HEK293 (cell line): ENCODE measurements at regions not wholly inside any gene's neighbourhood (a gene's known extent, or its start where the extent isn't known, plus 50 kb on each side); places are given as distances from the start of the nearest gene placed in this dataset.

Source experiments
- CTCF ChIA-PET: fragments of 350-600 bp; formaldehyde crosslinking; extraction: SDS; loops from one replicate; lab custom pipeline; 2021; ENCODE audit warnings: antibody characterized with exemption; lab: Yijun Ruan, JAX
- POLR2A ChIA-PET: fragments of 300-600 bp; formaldehyde crosslinking; extraction: SDS; loops from one replicate; lab custom pipeline; 2020; ENCODE audit warnings: antibody characterized with exemption, inconsistent platforms; lab: Yijun Ruan, JAX
- H3K27ac ChIP-seq: fragments of 200-500 bp; sonication (Bioruptor generic); 2 replicates; pipeline ENCODE4 v1.5.1; 2014; ENCODE audit warnings: low read depth, low read length, control low read depth, inconsistent platforms; ENCODE audit errors: extremely low read depth
- H3K36me3 ChIP-seq, 2 experiments: fragments of 200-500 bp in 1 of 2; sonication (Bioruptor generic) in 1 of 2; 1 replicate in 1 of 2; 2 replicates in 1 of 2; pipeline ENCODE4 v1.5.1; 2014 to 2017; ENCODE audit warnings: inconsistent platforms in 2 of 2, low read length in 2 of 2; ENCODE audit not compliant: control insufficient read depth in 2 of 2, insufficient read depth in 1 of 2
- H3K4me1 ChIP-seq: fragments of 200-500 bp; sonication (Bioruptor generic); 2 replicates; pipeline ENCODE4 v1.5.1; 2014; ENCODE audit warnings: mild to moderate bottlenecking, low read length, inconsistent platforms; ENCODE audit not compliant: control insufficient read depth, insufficient read depth
- H3K4me3 ChIP-seq: 2 replicates; pipeline ENCODE4 v1.5.1; 2011; ENCODE audit warnings: low read depth, mild to moderate bottlenecking, control low read depth, low read length, moderate library complexity
- H3K9me3 ChIP-seq: fragments of 200-500 bp; sonication (Bioruptor generic); 2 replicates; pipeline ENCODE4 v1.5.1; 2014; ENCODE audit warnings: low read depth, low read length, inconsistent platforms; ENCODE audit not compliant: control insufficient read depth, insufficient read depth
- KLF1 ChIP-seq: fragments of 450-650 bp; formaldehyde crosslinking; IDR thresholded peaks from 2 replicates; pipeline ENCODE4 v1.5.1; 2016; ENCODE audit warnings: missing biosample characterization, missing genetic modification characterization
- OVOL3 ChIP-seq: fragments of 450-650 bp; formaldehyde crosslinking; IDR thresholded peaks from 2 replicates; pipeline ENCODE4 v1.5.1; 2016; ENCODE audit warnings: missing biosample characterization, missing genetic modification characterization
- PATZ1 ChIP-seq: fragments of 450-650 bp; formaldehyde crosslinking; IDR thresholded peaks from 2 replicates; pipeline ENCODE4 v1.5.1; 2016; ENCODE audit warnings: missing biosample characterization, missing genetic modification characterization
- PRDM10 ChIP-seq: fragments of 450-650 bp; formaldehyde crosslinking; IDR thresholded peaks from 2 replicates; pipeline ENCODE4 v1.5.1; 2016; ENCODE audit warnings: missing biosample characterization, missing genetic modification characterization
- PRDM4 ChIP-seq: fragments of 450-650 bp; formaldehyde crosslinking; IDR thresholded peaks from 2 replicates; pipeline ENCODE4 v1.5.1; 2017; ENCODE audit warnings: missing biosample characterization, missing genetic modification characterization
- ZBTB11 ChIP-seq: fragments of 450-650 bp; formaldehyde crosslinking; conservative IDR thresholded peaks from 2 replicates; pipeline ENCODE4 v1.5.1; 2016; ENCODE audit warnings: low read depth, missing biosample characterization, missing genetic modification characterization
- ZBTB6 ChIP-seq: fragments of 450-650 bp; formaldehyde crosslinking; IDR thresholded peaks from 2 replicates; pipeline ENCODE4 v1.5.1; 2017; ENCODE audit warnings: missing biosample characterization, missing genetic modification characterization
- ZNF138 ChIP-seq: fragments of 450-650 bp; formaldehyde crosslinking; IDR thresholded peaks from 2 replicates; pipeline ENCODE4 v1.5.1; 2016; ENCODE audit warnings: missing biosample characterization, missing genetic modification characterization, borderline replicate concordance
- ZNF146 ChIP-seq: fragments of 450-650 bp; formaldehyde crosslinking; IDR thresholded peaks from 2 replicates; pipeline ENCODE4 v1.5.1; 2016; ENCODE audit warnings: missing biosample characterization, missing genetic modification characterization
- ZNF26 ChIP-seq: fragments of 450-650 bp; formaldehyde crosslinking; IDR thresholded peaks from 2 replicates; pipeline ENCODE4 v1.5.1; 2016; ENCODE audit warnings: missing biosample characterization, missing genetic modification characterization
- ZNF302 ChIP-seq: fragments of 450-650 bp; formaldehyde crosslinking; IDR thresholded peaks from 2 replicates; pipeline ENCODE4 v1.5.1; 2016; ENCODE audit warnings: missing biosample characterization, missing genetic modification characterization, low read depth
- ZNF341 ChIP-seq: fragments of 450-650 bp; formaldehyde crosslinking; IDR thresholded peaks from 2 replicates; pipeline ENCODE4; 2016; ENCODE audit warnings: low read depth, missing biosample characterization, missing genetic modification characterization
- ZNF366 ChIP-seq: fragments of 450-650 bp; formaldehyde crosslinking; conservative IDR thresholded peaks from 2 replicates; pipeline ENCODE4 v1.5.1; 2016; ENCODE audit warnings: missing biosample characterization, missing genetic modification characterization
- ZNF473 ChIP-seq: fragments of 450-650 bp; formaldehyde crosslinking; IDR thresholded peaks from 2 replicates; pipeline ENCODE4 v1.5.1; 2017; ENCODE audit warnings: missing biosample characterization, missing genetic modification characterization
- ZNF513 ChIP-seq: fragments of 450-650 bp; IDR thresholded peaks from 2 replicates; pipeline ENCODE4 v1.5.1; 2018; ENCODE audit warnings: missing biosample characterization, missing genetic modification characterization
- ZNF529 ChIP-seq: fragments of 450-650 bp; formaldehyde crosslinking; IDR thresholded peaks from 2 replicates; pipeline ENCODE4 v1.5.1; 2017; ENCODE audit warnings: missing genetic modification characterization, missing biosample characterization; ENCODE audit not compliant: insufficient replicate concordance
- ZNF555 ChIP-seq: fragments of 450-650 bp; formaldehyde crosslinking; conservative IDR thresholded peaks from 2 replicates; pipeline ENCODE4 v1.5.1; 2017; ENCODE audit warnings: missing biosample characterization, mild to moderate bottlenecking, missing genetic modification characterization, inconsistent platforms
- ZNF561 ChIP-seq: fragments of 450-650 bp; IDR thresholded peaks from 2 replicates; pipeline ENCODE4 v1.5.1; 2018; ENCODE audit warnings: missing biosample characterization, missing genetic modification characterization, borderline replicate concordance
- ZNF658 ChIP-seq: fragments of 450-650 bp; formaldehyde crosslinking; IDR thresholded peaks from 2 replicates; pipeline ENCODE4; 2016; ENCODE audit warnings: missing biosample characterization, missing genetic modification characterization
- ZNF792 ChIP-seq: fragments of 450-650 bp; formaldehyde crosslinking; IDR thresholded peaks from 2 replicates; pipeline ENCODE4 v1.5.1; 2016; ENCODE audit warnings: missing biosample characterization, missing genetic modification characterization

- H3K9me3 ChIP-seq, result no peaks in the 10 kb centered on the region
- no peak for TF ChIP-seq ZNF138
- no peak for TF ChIP-seq ZNF555 (tag by site-specific recombination)
- TF ChIP-seq ZNF341 (tag by site-specific recombination), result no peak
- TF ChIP-seq KLF1, result no peak
- TF ChIP-seq ZNF513, result no peak
- no peak for TF ChIP-seq PATZ1
- TF ChIP-seq ZNF26 (tag by site-specific recombination), result no peak
- no peak for TF ChIP-seq ZBTB6
- no peak for TF ChIP-seq PRDM4
- TF ChIP-seq ZNF146 (tag by site-specific recombination), result no peak
- TF ChIP-seq ZNF658, result no peak
- no peak for TF ChIP-seq OVOL3 (tag by site-specific recombination)
- no peak for TF ChIP-seq ZNF366 (tag by site-specific recombination)
- POLR2A ChIA-PET, result no interaction called here
- H3K4me3 ChIP-seq, result no peak overlapping the region
- H3K36me3 ChIP-seq, result no peaks in the 10 kb centered on the region
- no peak overlapping the region for H3K27ac ChIP-seq
- no peaks in the 10 kb centered on the region for H3K4me1 ChIP-seq
- CTCF ChIA-PET, result no interaction called here
These were observed 55.1 kb upstream of the HS3ST4 start for GRCh38 chr16:25636662-25637061.

GRCh38 chr16:25635454-25635853, 56.3 kb upstream of the HS3ST4 start:
- CTCF ChIA-PET, result no interaction called here
- no peaks in the 10 kb centered on the region for H3K9me3 ChIP-seq
- H3K4me1 ChIP-seq, result no peaks in the 10 kb centered on the region
- POLR2A ChIA-PET, result no interaction called here
- no peaks in the 10 kb centered on the region for H3K36me3 ChIP-seq
- H3K27ac ChIP-seq, result no peak overlapping the region
- no peak overlapping the region for H3K4me3 ChIP-seq
- TF ChIP-seq ZNF561 (no peak), ZNF792 (tag by site-specific recombination) (no peak), ZNF529 (no peak), PRDM10 (tag by site-specific recombination) (no peak), ZNF302 (no peak), ZBTB11 (tag by site-specific recombination) (no peak), ZNF473 (tag by site-specific recombination) (no peak)
